Germinal center (tissue), 1 donor: ENCODE measurements at regions not wholly inside any gene's neighbourhood (a gene's known extent, or its start where the extent isn't known, plus 50 kb on each side); places are given as distances from the start of the nearest gene placed in this dataset.
"Not testable (repeated sequence)": the region's sequence is repeated elsewhere in the genome, so short reads cannot be mapped to it uniquely, and the experiment has no call there.

Experiments used
- DNase-seq: peaks from one replicate; pipeline ENCODE4 v3.0.0; 2012; ENCODE audit warnings: mixed read lengths, low spot score

DNA sequence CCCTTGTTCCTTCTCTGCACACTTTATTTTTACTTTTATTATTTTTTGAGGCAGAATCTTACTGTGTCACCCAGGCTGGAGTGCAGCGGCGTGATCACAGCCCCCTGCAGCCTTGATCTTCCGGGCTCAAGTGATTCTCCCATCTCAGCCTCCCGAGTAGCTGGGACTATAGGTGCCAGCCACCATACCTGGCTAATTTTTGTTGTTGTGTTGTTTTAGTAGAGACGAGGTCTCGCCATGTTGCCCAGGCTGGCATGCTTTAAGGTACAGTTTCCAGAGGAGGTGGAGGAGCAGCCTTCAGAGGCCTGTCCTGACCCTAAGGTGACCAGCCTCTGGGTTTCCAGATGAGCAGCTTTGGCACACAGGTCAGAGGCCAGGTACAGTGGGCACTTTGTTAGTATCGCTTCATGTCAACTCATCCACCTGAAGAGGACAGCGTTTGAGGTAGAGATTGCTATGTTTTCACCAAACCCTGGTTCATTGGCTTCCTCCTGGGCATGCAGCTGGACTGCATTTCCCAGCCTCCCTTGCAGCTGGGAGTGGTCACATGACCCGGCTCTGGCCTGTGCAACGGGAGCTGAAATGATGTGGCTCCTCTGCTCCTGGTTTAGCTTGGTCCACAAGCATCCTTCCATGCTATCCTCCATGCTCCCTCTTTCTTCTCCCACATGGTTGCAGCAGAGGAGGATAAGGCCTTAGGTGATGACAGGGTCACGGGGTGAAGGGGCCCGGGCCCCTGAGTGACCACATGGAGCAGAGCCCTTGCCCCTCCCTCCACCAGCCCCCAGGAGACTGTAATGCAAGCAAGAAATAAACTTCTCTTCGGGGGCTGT lies 139.3 kb upstream of the IER5L start:
- no peak for DNase-seq

DNA sequence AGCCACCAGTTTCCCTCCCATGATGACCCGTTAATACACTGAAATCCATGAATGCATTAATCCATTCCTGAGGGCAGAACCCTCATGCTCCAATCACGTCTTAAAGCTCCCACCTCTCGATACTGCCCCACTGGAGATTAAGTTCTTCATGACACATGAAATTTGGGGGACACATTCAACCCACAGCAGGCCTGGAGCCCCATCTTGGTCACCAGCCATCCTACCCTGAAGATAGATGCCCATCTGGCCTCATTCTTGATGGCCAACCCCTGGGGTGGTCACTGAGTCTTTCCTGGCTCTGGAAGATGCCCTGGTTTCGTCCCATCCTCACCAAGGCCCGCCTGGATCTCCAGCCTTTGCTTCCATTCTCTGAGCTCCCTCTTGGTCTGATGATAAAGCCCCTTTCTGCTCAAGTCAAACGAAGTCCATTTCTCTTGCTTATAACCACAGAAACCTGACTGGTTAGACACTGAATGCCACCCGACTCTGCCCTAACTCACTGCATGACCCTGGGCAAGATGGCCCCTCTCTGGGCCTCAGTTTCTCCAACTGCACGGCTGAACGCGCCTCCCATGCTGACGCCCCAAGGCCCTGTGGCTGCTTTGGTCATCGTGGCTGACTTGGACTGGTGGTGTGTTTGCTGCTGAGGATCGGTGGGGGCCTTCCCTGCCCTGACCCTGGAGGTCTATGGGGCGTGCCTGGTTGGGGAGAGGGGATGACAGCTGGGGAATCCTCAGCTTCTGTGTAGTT lies 138.4 kb upstream of the IER5L start:
- no peak for DNase-seq

DNA sequence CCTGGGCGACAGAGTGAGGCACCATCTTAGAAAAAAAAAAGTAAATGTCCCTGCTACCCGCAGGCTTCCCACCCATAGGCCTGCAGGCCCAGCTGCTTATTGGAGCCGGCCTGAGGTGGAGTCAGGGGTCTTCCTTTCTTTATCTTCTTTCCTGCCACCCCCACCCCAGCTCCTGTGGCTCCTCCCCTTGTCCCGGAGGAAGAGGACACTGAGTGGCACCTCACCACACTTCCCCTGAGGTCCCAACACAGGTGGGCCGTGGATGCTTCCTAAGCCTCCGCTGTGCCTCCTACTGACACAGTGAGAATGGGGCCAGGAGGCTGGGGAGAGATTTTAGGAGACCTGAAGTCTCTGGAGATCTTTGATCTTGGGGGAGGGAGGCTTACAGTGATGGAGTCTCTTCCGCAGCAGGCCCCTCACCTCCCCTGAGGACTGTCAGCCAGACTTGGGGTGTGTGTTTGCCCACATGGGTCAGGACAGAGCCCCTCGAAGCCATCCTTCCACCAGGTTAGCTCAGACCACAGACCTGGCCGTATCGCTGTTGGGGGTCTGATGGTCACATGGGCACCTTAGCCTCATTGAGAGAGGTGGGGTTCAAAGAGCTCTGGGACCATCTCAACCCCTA lies 135.4 kb upstream of the IER5L start:
- DNase-seq: no peak

DNA sequence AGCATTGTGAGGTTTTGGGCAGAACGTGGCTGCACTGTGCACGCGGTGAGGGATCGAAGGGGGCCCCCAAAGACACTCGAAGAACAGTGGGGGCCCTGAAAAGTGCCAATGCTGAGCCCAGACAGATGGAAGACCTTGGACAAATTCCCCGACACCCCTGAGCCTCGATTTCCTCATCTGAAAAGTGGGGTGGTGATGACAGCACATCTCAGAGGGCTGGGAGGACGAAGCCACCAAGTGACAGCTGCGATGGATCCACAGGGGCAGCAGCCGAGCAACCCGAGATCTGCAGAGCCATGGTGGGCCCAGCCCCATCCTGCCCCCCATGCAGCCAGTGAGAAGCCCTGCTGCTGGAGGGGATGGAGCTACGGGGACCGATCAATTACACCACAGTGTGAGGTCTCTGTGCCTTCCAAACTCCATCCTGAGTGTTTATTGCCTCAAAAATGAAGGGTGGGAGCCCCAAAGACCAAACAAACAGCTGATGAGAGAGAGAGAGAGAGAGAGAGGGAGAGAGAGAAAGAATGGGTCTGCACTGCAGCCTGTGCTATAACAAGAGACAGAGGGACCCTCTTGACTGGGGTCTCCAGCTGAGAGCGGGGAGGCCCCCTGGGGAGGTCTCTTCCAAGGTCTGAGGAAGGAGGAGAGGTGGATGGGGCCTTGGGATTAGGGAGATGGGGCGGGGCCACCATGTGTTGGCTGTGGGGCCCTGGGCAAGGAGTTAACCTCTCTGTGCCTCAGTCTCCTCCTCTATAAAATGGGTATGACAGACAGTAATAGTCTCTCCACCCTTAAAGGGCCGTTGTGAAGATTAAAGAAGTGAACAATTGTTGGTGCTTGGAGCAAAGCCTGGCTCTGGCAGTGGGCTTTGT lies 134.4 kb upstream of the IER5L start:
- no peak for DNase-seq

DNA sequence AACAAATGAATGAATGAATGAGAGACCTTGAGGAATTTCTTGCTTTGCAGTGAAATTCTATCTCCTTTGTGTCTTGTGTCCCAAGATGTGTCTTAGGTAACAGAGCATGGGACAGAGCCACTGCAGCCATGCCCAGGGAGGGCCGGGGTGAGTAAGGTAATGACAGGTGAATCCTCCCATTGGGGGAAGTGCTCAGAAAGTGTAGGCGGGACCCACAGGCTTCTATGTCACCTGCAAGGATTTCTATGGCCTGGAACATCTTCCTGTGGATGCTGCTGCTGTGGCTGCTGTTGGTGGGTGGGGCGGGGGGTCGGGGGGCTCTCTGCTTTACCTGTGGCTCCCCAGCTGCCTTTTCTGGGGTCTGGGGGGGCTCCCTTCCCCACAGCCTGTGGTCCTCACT lies 133.6 kb upstream of the IER5L start:
- no peak for DNase-seq

DNA sequence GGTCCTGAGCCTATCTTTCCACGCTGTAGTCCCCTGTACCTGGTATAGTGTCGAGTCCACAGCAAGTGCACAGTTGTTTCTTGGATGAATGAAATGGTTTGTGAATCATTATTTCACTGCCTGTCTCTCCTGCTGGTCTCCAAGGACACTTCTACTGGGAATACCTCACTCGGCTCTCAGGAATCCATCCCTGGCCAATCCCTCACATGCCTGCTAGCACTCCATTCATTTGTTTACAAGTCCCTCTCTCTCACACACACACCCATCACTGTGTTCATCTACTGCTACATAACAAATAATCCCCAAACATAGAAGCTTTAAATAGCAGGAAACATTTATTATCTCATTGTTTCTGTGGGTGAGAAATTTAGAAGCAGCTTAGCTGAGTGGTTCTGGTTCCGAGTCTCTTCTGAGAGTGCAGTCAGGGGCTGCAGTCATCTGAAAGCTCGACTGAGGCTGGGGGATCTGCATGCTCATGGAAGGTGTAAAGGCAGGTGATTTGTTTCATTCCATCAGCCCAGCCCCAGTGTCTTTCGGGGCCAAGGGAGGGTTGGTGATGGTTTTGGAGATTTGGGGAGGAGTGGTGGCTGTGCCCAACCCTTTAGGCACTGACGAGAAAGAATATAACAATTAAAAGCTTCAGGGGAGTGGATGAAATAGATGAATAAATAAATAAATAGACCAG lies 132.7 kb upstream of the IER5L start:
- DNase-seq: no peak

DNA sequence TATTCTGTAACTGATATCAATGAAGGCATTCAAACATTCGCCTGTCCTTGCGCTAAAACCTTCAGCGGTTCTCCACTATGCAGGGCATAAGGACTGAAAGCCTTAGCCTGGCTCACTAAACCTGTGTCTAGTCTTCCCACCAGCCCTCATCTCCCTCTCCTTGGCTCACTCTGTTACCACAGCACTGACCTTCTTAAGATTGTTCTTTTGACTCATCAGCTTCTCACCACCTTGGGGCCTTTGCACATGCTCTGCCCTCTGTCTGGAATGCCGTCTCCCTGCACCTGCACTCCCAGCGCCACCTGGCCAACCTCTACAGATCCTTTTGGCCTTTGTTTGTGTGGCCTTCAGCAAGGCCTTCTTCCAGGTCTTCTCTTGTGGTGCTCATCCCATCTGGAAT lies 131.8 kb upstream of the IER5L start:
- DNase-seq: no peak

DNA sequence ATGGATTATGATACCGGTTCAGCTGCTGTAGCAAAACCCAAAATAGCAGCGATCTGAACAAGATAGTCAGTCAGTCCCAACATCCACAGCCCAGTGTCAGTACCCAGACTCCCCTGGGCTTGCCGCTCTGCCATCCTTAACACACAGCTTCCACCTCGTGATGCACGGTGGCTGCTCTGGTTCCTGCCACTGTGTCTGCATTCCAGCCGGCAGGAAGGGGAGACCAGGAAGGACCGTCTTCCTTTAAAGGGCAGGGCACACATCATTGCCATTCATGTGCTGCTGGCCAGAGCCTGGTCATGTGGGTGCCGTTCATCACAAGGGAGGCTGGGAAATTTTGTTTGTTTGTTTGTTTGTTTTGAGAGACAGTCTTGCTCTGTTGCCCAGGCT lies 131.0 kb upstream of the IER5L start:
- DNase-seq: no peak

DNA sequence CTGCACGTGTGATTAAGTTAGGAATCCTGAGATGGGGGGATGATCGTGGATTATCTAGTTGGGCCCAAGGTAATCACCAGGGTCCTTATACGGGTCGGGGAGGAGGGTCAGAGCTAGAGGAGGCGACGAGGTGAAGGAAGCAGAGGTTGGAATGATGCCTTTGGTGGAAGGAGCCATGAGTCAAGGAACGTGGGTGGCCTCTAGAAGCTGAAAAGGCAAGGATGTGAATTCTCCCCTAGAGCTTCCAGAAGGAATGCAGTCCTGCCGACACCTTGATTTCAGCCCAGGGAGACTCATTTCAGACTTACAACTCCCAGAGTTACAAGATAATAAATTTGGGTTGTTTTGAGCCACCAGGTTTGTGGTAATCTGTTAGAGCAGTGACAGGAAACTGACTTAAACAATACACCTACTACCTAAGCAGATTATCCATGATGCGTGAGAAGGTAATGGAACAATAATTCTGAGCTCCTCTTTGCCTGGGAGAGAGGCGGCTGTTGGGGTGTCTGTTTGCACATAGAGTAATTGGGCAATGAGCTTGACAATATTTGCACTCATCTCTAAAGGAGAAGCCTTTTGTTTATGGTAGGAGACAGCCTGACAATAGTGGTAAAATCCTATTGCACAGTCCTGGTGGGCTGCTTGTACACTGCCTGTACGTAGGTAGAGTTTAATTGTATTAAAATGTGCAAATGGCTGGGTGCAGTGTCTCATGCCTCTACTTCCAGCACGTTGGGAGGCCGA lies 129.3 kb upstream of the IER5L start:
- DNase-seq: no peak

DNA sequence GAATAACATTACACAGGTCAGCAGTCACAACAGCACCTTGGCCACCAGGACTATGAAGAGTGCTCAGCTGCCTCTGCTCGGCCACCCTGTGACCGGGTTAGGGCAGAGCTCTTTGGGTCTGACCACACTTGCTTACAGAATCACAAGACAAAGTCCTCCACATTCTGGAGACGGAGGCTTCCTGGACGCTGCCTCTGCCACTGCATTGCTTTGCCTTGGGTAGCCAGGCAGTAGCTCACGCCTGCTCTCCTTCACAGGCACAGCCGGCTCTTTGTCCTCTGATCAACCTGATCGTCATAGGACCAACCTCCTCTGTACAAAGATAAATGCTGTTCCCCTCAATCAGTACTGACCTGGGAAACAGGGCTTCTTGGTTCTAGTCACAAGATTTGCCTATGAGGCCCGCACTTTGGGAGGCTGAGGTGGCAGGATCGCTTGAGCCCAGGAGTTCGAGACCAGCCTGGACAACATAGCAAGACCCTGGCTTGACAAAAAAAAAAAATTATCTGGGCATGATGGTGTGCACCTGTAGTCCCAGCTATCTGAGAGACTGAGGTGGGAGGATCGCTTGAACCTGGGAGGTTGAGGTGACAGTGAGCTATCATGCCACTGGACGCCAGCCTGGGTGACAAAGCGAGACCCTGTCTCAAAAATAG lies 128.4 kb upstream of the IER5L start:
- DNase-seq: no peak

DNA sequence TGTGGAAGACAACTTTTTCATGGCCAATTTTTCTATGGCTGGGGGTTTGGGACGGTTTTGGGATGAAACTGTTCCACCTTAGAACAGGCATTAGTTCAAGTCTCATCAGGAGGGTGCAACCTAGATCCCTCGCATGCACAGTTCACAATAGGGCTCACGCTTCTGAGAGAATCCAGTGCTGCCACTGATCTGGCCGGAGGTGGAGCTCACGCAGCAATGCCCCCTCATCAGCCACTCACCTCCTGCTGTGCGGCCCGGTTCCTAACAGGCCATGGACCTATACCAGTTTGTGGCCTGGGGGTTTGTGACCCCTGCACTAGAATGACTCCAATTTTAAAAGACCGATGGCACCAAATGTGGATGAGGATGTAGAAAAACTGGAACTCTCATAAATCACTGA lies 127.2 kb upstream of the IER5L start:
- DNase-seq: no peak

DNA sequence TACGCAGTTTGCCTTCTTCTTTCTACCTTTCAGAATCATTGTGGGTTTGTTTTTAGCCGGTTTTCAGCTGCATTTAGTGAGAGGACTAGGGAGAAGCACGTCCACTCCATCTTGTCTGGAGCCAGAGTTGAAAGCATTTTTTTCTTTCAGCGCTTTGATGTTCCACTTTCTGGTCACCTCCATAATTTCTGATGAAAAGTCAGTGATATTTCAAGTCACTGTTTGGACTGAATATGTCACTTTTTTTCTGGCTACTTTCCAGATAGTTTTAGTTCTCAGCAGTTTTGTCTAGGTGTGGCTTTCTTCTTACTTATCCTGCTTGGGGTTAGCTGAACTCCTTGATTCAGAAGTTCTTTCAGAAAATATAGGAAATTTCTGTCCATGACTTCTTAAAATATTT lies 123.9 kb upstream of the IER5L start:
- no peak for DNase-seq

DNA sequence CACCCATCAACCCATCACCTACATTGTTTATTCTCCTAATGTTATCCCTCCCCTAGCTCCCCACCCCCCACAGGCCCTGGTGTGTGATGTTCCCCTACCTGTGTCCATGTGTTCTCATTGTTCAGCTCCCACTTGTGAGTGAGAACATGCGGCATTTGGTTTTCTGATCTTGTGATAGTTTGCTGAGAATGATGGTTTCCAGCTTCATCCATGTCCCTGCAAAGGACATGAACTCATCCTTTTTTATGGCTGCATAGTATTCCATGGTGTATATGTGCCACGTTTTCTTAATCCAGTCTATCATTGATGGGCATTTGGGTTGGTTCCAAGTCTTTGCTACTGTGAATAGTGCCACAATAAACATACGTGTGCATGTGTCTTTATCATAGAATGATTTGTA lies 118.1 kb upstream of the IER5L start:
- DNase-seq: not testable (repeated sequence)

DNA sequence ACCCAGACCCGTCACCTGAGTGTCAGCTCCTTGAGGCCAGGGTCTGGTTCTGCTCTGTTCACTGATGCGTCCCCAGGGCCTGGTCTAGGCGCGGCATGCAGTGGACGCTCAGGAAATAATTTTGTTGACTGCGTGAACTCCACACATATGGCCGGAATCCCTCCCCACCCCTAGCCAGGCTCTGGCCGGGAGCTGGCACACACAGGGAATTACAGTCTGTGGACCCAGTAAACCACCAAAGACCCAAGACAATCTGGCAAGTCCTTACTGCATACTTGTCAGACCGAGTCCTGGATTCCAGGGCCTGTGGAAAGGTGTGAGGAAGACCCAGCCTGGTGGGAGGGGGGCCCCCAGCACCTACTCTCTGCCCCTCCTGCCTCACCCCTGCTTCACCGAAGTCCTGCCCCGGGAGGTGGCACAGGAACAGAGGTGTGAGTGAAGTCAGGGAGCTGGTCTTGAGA lies 113.0 kb upstream of the IER5L start:
- DNase-seq: no peak

DNA sequence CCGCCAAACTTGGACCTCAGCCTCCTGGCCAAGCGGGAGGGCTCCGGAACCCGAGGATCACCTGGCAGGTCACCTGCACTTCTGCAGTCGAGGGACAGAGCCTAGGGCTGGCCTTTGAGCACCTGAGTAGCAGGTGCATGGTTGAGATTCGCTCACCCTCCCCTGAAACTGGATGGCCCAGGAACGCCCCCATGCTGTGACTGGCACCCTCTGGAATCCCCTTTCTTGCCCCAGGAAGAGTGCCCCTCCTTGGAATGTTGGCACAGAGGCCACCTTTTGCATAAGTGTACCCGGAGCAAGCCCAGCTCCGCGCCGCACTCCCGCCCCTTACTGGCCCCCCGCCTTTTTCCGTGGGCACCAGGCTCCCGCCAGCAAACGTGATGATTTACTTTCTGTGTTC lies 112.5 kb upstream of the IER5L start:
- DNase-seq: no peak

DNA sequence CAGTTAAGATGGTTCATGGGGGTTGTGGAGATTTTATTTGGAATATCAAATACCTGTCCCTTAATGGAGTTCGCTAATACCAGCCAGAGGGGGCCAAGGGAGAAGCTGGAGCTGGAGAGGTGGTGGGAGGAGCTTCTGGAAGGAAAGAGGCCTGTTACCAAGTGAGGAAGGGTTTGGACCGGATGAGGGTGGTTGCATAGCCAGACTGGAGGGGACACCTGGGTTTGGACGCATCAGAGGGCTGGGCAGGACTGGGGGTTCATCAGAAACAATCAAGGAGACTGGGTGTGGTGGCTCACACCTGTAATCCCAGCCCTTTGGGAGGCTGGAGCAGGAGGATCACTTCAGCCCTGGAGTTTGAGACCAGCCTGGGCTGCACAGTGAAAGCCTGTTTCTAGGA lies 111.8 kb upstream of the IER5L start:
- no peak for DNase-seq

DNA sequence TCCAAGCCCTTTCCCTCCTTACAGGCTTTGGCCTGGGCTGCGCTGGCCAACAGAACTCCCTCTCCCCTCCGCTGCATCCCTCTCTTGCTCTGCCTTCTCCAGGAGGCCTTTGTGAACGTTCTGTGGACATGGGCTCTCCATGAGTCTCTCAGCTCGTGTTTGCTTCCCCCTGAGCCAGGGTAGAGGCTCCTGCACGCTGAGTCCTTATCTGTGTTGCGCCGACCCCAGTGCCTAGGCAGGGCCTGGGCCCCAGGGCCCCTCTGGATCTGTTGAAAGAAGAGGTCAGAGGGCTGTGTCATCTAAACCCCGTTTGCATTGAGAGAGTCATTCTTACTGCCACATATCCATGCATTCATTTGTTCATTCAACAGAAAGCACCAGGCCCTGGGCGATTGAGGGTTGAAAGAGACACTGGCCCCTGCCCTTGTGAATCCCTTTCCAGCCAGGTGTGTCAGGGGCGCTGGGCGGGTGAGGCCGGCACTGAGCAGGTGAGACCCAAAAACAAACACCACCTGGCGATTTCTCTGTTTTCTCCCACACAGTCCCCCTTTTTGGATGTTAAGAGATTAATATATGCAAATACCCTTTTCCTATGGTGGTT lies 111.2 kb upstream of the IER5L start:
- no peak for DNase-seq

DNA sequence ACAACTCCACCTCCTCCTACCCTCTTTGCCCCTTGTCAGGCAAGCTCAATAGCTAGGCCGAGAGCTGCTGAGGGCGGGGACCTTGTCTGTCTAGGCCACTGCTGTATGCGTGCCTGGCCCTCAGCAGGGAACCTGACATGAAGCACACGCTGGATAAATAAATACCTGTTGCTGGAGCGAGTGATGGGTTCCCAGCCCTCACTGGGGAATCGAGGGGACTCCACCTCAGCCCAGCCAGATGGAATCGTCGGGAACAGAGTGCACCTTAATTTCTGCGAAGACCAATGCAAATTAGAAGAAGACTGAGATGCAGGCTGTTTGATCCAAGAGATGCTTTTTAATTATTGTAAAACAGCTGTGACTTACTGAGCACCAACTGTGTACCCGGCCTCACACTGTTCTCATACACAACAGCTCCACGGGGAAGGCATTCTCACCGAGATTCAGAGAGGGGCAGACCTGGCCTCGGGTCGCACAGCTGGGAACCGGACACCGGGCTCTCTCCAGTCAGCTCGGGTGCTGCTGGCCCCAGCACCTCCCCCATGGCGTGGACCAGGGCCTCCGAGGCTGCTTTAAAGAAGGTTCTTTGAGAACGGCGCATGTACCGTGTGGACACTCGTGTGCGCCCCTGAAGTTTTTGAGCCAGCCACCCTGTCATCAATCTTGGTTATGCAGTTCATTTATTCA lies 109.7 kb upstream of the IER5L start:
- DNase-seq: no peak
